ENCODE measurements at regions not wholly inside any gene's neighbourhood (a gene's known extent, or its start where the extent isn't known, plus 50 kb on each side); places are given as distances from the start of the nearest gene placed in this dataset.

DNA sequence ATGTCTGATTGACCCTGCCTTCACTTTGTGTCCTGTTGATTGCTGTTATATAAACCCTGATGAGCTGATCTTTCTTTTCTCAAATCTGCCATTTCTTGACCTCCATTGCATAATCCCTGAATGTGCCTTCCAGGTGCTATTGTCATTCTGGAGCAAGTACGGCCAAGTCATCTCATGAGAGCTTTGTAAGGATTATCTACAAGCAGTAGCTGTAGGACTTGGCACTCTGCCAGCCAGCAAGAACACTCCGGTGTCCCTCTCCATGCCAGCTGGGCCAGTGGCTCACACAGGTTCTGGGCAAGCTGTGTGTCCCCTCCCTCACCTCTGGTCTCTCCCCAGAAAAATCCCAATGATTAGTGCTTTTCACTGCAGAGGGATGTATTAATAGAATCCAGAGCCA, 348.1 kb downstream of the FOXO1 start:
- Histone ChIP-seq H3K27me3 (ENCODE audit: control insufficient read depth, insufficient read depth, low read length) (no peaks in the 10 kb centered on the region), H3K4me1 (ENCODE audit: control insufficient read depth, insufficient read depth, low read length) (no peaks in the 10 kb centered on the region)
- WGBS (ENCODE audit: insufficient coverage), result 5% methylated on average over 2 of the region's 2 CpGs

DNA sequence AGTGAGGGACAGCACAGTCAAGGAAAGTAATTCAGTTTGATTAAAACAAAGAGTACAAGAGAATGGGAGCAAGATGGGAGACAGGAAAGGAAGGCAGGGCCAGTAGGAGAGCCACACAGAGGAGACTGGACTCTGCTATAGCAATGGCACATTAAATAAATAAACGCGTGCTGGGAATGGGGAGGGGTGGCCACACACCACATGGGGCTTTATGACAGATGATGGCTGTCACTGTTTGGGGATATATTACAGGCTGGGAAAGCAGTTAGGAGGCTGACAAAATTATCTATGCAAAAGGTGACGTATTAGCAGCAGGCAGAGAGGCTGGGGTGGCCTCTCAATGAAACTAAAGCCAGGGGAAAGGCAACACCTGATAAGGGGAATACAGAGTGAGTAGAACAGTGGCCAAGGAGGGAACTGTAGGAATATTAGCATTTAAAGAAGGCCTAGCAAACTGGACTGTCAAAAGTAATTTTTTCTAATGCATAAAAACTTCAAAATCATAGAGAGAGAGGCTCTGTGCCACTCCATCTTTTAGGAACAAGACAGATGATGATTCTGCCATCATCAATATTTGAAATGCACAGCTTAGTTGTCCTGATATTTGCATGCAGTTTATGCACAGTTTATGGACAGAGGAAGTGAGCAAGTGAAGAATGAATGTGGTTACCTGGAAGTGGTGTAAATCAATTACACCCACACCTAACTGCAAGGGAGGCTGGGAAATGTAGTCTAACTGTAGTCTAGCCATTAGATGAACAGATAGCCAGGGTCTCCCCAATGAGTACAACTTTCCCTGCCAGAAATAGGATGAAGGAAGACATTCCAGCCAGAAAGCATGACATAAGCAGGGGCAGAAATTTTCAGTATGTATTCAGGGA, 346.5 kb downstream of the FOXO1 start:
- Histone ChIP-seq H3K36me3 (ENCODE audit: control insufficient read depth, insufficient read depth, low read length) (no peaks in the 10 kb centered on the region), H3K9me3 (ENCODE audit: control insufficient read depth, insufficient read depth, low read length) (no peaks in the 10 kb centered on the region), H3K4me3 (ENCODE audit: low read depth, low read length) (no peak overlapping the region), H3K27me3 (ENCODE audit: control insufficient read depth, insufficient read depth, low read length) (no peaks in the 10 kb centered on the region), H3K4me1 (ENCODE audit: control insufficient read depth, insufficient read depth, low read length) (no peaks in the 10 kb centered on the region), H3K27ac (ENCODE audit: low read depth, low read length) (no peak overlapping the region)
- 49% methylated on average over 3 of the region's 3 CpGs for WGBS (ENCODE audit: insufficient coverage)
- DNase-seq (ENCODE audit: low read depth in 4 of 6, low spot score in 6 of 6), result no peak

More for the DNA sequence above, 348.1 kb downstream of the FOXO1 start:
- peak in 2 of 6 donors; percentile 32 to 63 for DNase-seq (ENCODE audit: low read depth in 4 of 6, low spot score in 6 of 6)
- Histone ChIP-seq H3K36me3 (ENCODE audit: control insufficient read depth, insufficient read depth, low read length) (no peaks in the 10 kb centered on the region), H3K9me3 (ENCODE audit: control insufficient read depth, insufficient read depth, low read length) (no peaks in the 10 kb centered on the region), H3K27ac (ENCODE audit: low read depth, low read length) (no peak overlapping the region), H3K4me3 (ENCODE audit: low read depth, low read length) (no peak overlapping the region)

DNA sequence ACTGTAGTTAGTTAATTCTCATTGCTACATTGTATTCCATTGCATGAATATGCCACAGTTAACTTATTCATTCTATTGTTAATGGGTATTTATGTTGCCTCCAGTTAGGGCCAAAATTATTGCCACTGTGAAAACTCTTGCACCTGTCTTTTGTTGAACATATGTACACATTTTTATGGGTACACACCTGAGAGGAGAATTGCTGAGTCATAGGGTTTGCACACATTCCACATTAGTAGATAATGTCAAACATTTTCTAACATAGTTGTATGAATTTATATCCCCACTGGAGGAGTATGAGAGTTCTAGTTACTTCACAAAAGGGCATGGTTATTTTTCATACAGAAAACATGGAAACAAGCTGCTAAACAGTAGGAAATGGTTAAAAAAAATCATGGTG, 338.4 kb downstream of the FOXO1 start:
- H3K27me3 ChIP-seq (ENCODE audit: control insufficient read depth, insufficient read depth, low read length), result no peaks in the 10 kb centered on the region
- no peaks in the 10 kb centered on the region for H3K9me3 ChIP-seq (ENCODE audit: control insufficient read depth, insufficient read depth, low read length)
- H3K4me1 ChIP-seq (ENCODE audit: control insufficient read depth, insufficient read depth, low read length), result no peaks in the 10 kb centered on the region
- DNase-seq (ENCODE audit: low read depth in 4 of 6, low spot score in 6 of 6), result no peak
- H3K4me3 ChIP-seq (ENCODE audit: low read depth, low read length), result no peak overlapping the region
- no peaks in the 10 kb centered on the region for H3K36me3 ChIP-seq (ENCODE audit: control insufficient read depth, insufficient read depth, low read length)
- H3K27ac ChIP-seq (ENCODE audit: low read depth, low read length), result no peak overlapping the region

DNA sequence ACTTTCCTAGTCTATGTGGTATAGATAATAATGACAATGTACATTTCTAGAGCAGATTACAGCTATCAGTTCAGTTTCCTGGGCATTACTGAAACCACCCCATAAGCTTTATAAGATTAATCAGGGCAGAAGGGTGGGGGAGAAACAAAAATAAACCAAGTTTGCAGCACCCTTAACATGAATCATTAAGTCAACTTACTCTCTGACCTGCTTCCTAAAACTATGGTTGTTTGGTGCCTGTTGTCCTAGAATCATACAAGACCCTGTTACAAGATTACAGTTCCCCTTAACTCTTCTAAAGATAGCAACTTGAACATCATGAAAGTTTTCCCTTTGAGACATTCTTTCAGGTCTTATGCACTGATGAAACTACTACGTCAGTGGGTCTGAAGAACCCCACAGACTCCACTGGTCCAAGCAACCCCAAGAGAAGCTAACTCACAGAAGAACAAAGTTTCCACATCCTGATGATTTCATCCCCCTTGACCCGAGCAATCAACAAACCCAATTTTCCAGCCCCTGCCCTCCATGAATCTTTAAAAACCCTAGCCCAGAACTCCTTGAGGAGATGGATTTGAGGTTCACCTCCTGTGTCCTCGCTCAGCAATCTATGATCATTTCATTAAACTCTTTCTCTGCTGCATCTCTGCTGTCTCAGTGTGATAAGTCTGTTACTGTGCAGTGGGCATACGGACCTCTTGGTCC, 336.5 kb downstream of the FOXO1 start:
- Histone ChIP-seq H3K27ac (ENCODE audit: low read depth, low read length) (no peak overlapping the region), H3K4me3 (ENCODE audit: low read depth, low read length) (no peak overlapping the region), H3K27me3 (ENCODE audit: control insufficient read depth, insufficient read depth, low read length) (no peaks in the 10 kb centered on the region), H3K36me3 (ENCODE audit: control insufficient read depth, insufficient read depth, low read length) (no peaks in the 10 kb centered on the region), H3K9me3 (ENCODE audit: control insufficient read depth, insufficient read depth, low read length) (no peaks in the 10 kb centered on the region), H3K4me1 (ENCODE audit: control insufficient read depth, insufficient read depth, low read length) (no peaks in the 10 kb centered on the region)
- 85% methylated on average over 3 of the region's 4 CpGs for WGBS (ENCODE audit: insufficient coverage)
- no peak for DNase-seq (ENCODE audit: low read depth in 4 of 6, low spot score in 6 of 6)

GRCh38 chr13:40330950-40331349, 335.5 kb downstream of the FOXO1 start:
- Histone ChIP-seq H3K36me3 (ENCODE audit: control insufficient read depth, insufficient read depth, low read length) (no peaks in the 10 kb centered on the region), H3K9me3 (ENCODE audit: control insufficient read depth, insufficient read depth, low read length) (no peaks in the 10 kb centered on the region), H3K27ac (ENCODE audit: low read depth, low read length) (no peak overlapping the region), H3K27me3 (ENCODE audit: control insufficient read depth, insufficient read depth, low read length) (no peaks in the 10 kb centered on the region), H3K4me1 (ENCODE audit: control insufficient read depth, insufficient read depth, low read length) (no peaks in the 10 kb centered on the region), H3K4me3 (ENCODE audit: low read depth, low read length) (no peak overlapping the region)
- 93% methylated on average over 6 of the region's 9 CpGs for WGBS (ENCODE audit: insufficient coverage)
- no peak for DNase-seq (ENCODE audit: low read depth in 4 of 6, low spot score in 6 of 6)

- no peaks in the 10 kb centered on the region for H3K36me3 ChIP-seq (ENCODE audit: control insufficient read depth, insufficient read depth, low read length)
- DNase-seq (ENCODE audit: low read depth in 4 of 6, low spot score in 6 of 6), result no peak
- no peaks in the 10 kb centered on the region for H3K9me3 ChIP-seq (ENCODE audit: control insufficient read depth, insufficient read depth, low read length)
- no peak overlapping the region for H3K27ac ChIP-seq (ENCODE audit: low read depth, low read length)
- H3K4me1 ChIP-seq (ENCODE audit: control insufficient read depth, insufficient read depth, low read length), result no peaks in the 10 kb centered on the region
- H3K27me3 ChIP-seq (ENCODE audit: control insufficient read depth, insufficient read depth, low read length), result no peaks in the 10 kb centered on the region
- no peak overlapping the region for H3K4me3 ChIP-seq (ENCODE audit: low read depth, low read length)
Observed at GRCh38 chr13:40331802-40332201, 334.6 kb downstream of the FOXO1 start.

DNA sequence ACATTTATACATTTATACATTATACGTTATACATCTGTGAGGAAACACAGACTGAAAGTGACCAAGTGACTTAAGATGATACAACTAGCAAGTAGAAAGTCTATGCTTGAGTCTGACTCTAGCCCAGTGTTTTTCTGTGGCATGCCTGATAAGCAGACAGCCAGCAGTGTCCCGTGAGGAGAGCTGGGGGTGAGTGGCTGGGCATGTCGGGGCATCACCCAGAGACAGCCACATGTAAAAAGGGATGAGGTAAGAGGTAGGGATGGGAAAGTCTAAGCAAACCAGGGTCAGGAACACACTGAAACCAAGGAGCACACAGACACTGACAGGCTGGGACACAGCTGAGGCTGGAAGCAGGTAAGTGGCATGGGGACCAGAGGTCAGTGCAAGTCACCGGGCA, 333.2 kb downstream of the FOXO1 start:
- WGBS (ENCODE audit: insufficient coverage), result 89% methylated on average over 3 of the region's 4 CpGs

DNA sequence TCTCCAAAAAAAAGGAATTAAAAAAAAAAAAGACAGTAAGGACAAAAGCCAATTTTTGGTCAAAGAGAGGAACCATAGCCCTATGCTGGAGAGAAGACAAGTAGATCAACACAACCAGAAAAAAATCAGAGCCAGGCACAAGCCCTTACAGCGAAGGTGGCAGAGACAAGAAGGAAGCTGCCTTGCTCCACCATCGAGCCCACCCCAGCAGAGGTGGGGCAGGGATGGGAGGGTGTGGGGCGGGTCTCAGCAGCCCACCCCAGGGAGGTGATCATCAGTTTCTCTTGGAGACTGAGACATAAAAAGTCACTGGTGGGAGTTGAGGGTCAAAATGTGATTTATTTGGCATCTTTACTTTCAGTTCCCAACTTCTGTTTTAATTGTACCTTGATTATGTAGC, 332.4 kb downstream of the FOXO1 start:
- no CpG with 5 or more reads among the region's 3 CpGs for WGBS (ENCODE audit: insufficient coverage)
- DNase-seq (ENCODE audit: low read depth in 4 of 6, low spot score in 6 of 6), result no peak
- Histone ChIP-seq H3K4me1 (ENCODE audit: control insufficient read depth, insufficient read depth, low read length) (no peaks in the 10 kb centered on the region), H3K9me3 (ENCODE audit: control insufficient read depth, insufficient read depth, low read length) (no peaks in the 10 kb centered on the region), H3K36me3 (ENCODE audit: control insufficient read depth, insufficient read depth, low read length) (no peaks in the 10 kb centered on the region), H3K4me3 (ENCODE audit: low read depth, low read length) (no peak overlapping the region), H3K27me3 (ENCODE audit: control insufficient read depth, insufficient read depth, low read length) (no peaks in the 10 kb centered on the region), H3K27ac (ENCODE audit: low read depth, low read length) (no peak overlapping the region)

More for the DNA sequence above, 333.2 kb downstream of the FOXO1 start:
- Histone ChIP-seq H3K4me3 (ENCODE audit: low read depth, low read length) (no peak overlapping the region), H3K27ac (ENCODE audit: low read depth, low read length) (no peak overlapping the region), H3K9me3 (ENCODE audit: control insufficient read depth, insufficient read depth, low read length) (no peaks in the 10 kb centered on the region), H3K36me3 (ENCODE audit: control insufficient read depth, insufficient read depth, low read length) (no peaks in the 10 kb centered on the region), H3K27me3 (ENCODE audit: control insufficient read depth, insufficient read depth, low read length) (no peaks in the 10 kb centered on the region), H3K4me1 (ENCODE audit: control insufficient read depth, insufficient read depth, low read length) (no peaks in the 10 kb centered on the region)
- DNase-seq (ENCODE audit: low read depth in 4 of 6, low spot score in 6 of 6), result no peak

- 100% methylated on average over 2 of the region's 6 CpGs for WGBS (ENCODE audit: insufficient coverage)
- Histone ChIP-seq H3K27me3 (ENCODE audit: control insufficient read depth, insufficient read depth, low read length) (no peaks in the 10 kb centered on the region), H3K36me3 (ENCODE audit: control insufficient read depth, insufficient read depth, low read length) (no peaks in the 10 kb centered on the region), H3K4me1 (ENCODE audit: control insufficient read depth, insufficient read depth, low read length) (no peaks in the 10 kb centered on the region), H3K27ac (ENCODE audit: low read depth, low read length) (no peak overlapping the region), H3K4me3 (ENCODE audit: low read depth, low read length) (no peak overlapping the region), H3K9me3 (ENCODE audit: control insufficient read depth, insufficient read depth, low read length) (no peaks in the 10 kb centered on the region)
- no peak for DNase-seq (ENCODE audit: low read depth in 4 of 6, low spot score in 6 of 6)
Observed at GRCh38 chr13:40334616-40335015, 331.8 kb downstream of the FOXO1 start.
